ENCODE measurements at regions not wholly inside any gene's neighbourhood (a gene's known extent, or its start where the extent isn't known, plus 50 kb on each side); places are given as distances from the start of the nearest gene placed in this dataset.
"Not testable (repeated sequence)": the region's sequence is repeated elsewhere in the genome, so short reads cannot be mapped to it uniquely, and the experiment has no call there.

DNA sequence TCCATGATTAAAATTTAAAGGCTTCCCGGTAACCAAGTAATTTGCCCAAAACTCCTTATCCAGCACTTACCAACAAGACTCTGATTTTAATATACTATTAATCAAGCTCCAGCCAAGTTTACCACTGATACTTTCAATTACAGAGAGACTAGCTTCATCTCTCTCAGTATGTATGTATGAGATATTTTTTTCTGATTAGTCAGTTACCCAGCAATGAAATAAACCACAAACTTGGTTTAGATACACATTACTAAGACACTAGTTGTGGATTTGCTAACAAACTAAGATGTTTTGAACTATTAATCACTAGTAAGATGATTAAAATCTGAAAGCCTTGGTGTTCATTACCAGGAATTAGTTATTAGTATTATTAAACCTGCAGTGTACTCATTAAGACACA lies 1272.2 kb upstream of the ACVR2A start:
- Histone ChIP-seq H3K4me1 (no peaks in the 10 kb centered on the region), H3K9me3 (no peaks in the 10 kb centered on the region), H3K27ac (no peak overlapping the region), H3K36me3 (no peaks in the 10 kb centered on the region), H3K4me3 (no peak overlapping the region), H3K27me3 (no peaks in the 10 kb centered on the region)
- DNase-seq, result no peak
- no peak for TF ChIP-seq POLR2A (IDR thresholded peaks at IDR 0.05)
- TF ChIP-seq, protein P1, sequence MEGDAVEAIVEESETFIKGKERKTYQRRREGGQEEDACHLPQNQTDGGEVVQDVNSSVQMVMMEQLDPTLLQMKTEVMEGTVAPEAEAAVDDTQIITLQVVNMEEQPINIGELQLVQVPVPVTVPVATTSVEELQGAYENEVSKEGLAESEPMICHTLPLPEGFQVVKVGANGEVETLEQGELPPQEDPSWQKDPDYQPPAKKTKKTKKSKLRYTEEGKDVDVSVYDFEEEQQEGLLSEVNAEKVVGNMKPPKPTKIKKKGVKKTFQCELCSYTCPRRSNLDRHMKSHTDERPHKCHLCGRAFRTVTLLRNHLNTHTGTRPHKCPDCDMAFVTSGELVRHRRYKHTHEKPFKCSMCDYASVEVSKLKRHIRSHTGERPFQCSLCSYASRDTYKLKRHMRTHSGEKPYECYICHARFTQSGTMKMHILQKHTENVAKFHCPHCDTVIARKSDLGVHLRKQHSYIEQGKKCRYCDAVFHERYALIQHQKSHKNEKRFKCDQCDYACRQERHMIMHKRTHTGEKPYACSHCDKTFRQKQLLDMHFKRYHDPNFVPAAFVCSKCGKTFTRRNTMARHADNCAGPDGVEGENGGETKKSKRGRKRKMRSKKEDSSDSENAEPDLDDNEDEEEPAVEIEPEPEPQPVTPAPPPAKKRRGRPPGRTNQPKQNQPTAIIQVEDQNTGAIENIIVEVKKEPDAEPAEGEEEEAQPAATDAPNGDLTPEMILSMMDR (IDR thresholded peaks at IDR 0.05), result no peak

DNA sequence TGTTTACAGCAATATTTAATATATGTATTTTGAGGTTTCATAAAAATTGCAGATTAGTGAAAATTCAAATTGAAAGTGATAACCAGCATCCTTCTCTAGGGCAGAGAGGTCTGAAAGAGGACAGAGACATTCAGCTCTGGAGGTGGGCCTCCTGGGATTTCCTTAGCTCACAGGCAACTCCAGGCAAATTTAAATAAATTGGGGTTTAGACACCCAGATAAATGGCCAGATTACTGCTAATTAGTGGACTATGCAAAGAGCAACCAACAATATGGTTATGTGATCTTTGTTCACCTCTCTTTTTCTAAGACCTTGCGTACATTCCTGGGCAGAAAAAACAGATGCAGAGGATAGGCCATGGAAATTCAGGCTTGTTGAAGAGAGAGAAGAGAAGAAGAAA lies 1282.8 kb upstream of the ACVR2A start:
- DNase-seq, result no peak
- no peaks in the 10 kb centered on the region for H3K36me3 ChIP-seq
- H3K4me1 ChIP-seq, result no peaks in the 10 kb centered on the region
- no peak overlapping the region for H3K27ac ChIP-seq
- no peaks in the 10 kb centered on the region for H3K9me3 ChIP-seq
- no peaks in the 10 kb centered on the region for H3K27me3 ChIP-seq
- no peak overlapping the region for H3K4me3 ChIP-seq
- TF ChIP-seq, protein P1 (IDR thresholded peaks at IDR 0.05), result no peak
- TF ChIP-seq POLR2A (IDR thresholded peaks at IDR 0.05), result no peak

DNA sequence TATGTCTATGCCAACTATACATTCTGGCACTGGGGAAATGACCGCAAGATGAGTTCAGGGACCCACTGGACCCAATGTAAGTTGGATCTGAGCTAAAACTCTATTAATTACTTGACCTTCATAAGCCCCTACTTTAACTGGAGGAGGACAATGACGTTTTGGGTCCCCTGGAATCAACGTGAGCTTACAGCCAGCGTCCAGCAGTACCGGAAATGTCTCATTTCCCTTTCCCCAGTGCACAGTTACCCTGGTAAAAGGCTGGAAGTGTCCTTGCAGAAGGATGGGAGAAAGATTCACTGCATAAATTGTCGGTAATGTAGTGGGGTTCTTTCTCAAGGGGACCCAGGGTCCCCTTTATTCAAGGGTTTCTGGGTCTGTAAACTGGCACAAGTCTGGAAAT lies 1297.6 kb upstream of the ACVR2A start:
- Histone ChIP-seq H3K36me3 (no peaks in the 10 kb centered on the region), H3K9me3 (no peaks in the 10 kb centered on the region), H3K4me1 (no peaks in the 10 kb centered on the region), H3K27me3 (no peaks in the 10 kb centered on the region), H3K27ac (no peak overlapping the region), H3K4me3 (no peak overlapping the region)
- DNase-seq, result no peak
- TF ChIP-seq, protein P1 (IDR thresholded peaks at IDR 0.05), result no peak
- no peak for TF ChIP-seq POLR2A (IDR thresholded peaks at IDR 0.05)

DNA sequence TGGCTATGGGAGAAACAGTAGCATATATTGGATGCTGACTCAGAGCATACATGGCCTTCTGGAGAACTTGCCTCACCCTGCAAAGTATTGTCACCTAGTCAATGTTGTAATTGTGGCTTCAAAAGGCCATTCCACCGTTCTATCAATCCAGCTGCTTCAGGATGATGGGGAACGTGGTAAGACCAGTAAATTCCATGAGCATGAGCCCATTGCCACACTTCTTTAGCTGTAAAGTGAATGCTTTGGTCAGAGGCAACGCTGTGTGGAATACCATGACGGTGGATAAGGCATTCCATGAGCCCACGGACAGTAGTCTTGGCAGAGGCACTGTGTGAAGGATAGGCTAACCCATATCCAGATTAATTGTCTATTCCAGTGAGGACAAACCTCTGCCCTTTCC lies 1300.1 kb upstream of the ACVR2A start:
- no peak for DNase-seq
- TF ChIP-seq, protein P1 (IDR thresholded peaks at IDR 0.05), result no peak
- TF ChIP-seq POLR2A (IDR thresholded peaks at IDR 0.05), result no peak

DNA sequence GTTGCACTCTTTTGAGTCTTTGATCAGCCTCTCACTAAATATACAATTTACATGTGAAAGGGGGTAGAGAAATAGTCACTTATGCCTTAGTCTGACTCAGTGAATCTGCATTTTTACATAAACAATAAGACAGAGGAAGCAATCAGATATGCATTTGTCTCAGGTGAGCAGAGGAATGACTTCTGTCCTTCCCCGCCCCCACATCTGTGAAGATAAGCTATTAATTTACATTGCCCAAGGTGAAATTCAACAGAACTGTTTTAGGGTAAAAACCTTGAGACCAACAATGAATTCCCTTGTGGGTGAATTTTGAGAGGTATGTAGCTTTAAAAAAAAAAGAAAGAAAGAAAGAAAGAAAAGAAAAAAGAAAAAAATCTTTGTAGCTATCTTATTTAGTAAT lies 1302.9 kb upstream of the ACVR2A start:
- Histone ChIP-seq H3K27me3 (no peaks in the 10 kb centered on the region), H3K4me1 (no peaks in the 10 kb centered on the region), H3K4me3 (no peak overlapping the region), H3K27ac (no peak overlapping the region), H3K36me3 (no peaks in the 10 kb centered on the region), H3K9me3 (no peaks in the 10 kb centered on the region)
- DNase-seq, result no peak
- TF ChIP-seq POLR2A (IDR thresholded peaks at IDR 0.05), result no peak
- TF ChIP-seq, protein P1 (IDR thresholded peaks at IDR 0.05), result no peak

More for the DNA sequence above, 1300.1 kb upstream of the ACVR2A start:
- H3K4me1 ChIP-seq, result no peaks in the 10 kb centered on the region
- no peak overlapping the region for H3K27ac ChIP-seq
- H3K36me3 ChIP-seq, result no peaks in the 10 kb centered on the region
- H3K4me3 ChIP-seq, result no peak overlapping the region
- H3K9me3 ChIP-seq, result no peaks in the 10 kb centered on the region
- H3K27me3 ChIP-seq, result no peaks in the 10 kb centered on the region

DNA sequence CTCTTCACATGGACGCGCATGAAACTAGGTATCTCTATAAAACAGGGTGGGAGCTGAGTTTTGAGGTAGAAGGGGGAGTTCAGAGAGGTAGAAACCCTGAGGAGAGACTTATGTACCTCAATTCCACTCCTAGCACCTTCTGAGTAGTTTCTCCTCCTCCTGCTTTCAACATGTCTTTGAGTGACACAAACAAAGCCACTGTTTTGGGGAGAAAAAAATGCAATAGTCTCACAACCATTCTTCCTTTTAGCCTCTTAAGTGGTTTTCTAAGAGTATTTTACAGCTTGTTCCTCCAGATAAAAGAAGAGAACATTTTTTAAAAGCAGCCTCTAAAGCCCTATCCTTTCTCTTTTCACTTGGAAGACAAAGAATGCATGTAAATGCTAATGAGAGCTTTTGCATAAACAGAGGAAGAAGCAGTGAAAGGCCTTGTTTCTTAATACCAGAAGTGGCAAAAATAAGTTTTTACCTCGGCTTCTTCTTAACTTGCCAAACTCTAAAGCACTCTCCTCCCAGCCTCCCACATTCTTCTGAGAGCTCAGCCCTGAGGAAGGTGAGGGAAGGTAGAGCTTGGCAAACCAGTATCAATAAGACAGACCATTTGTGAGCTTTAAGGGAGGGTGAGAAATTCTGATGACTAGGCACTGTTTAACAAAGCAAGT lies 1304.4 kb upstream of the ACVR2A start:
- no peak for TF ChIP-seq POLR2A (IDR thresholded peaks at IDR 0.05)
- TF ChIP-seq, protein P1 (IDR thresholded peaks at IDR 0.05), result no peak
- Histone ChIP-seq H3K4me1 (no peaks in the 10 kb centered on the region), H3K4me3 (no peak overlapping the region), H3K9me3 (no peaks in the 10 kb centered on the region), H3K36me3 (no peaks in the 10 kb centered on the region), H3K27ac (no peak overlapping the region), H3K27me3 (no peaks in the 10 kb centered on the region)
- DNase-seq, result no peak

DNA sequence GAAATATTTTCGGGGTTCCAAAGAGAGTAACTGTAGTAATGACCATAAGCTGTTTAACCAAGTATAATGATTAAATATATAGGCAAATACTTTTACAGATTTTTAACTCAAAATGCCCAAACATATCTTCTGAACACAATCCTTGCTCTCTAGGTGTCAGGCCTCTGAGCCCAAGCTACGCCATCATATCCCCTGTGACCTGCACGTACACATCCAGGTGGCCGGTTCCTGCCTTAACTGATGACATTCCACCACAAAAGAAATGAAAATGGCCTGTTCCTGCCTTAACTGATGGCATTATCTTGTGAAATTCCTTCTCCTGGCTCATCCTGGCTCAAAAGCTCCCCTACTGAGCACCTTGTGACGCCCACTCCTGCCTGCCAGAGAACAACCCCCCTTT lies 1305.1 kb upstream of the ACVR2A start:
- not testable (repeated sequence) for DNase-seq, H3K4me1 ChIP-seq, H3K27me3 ChIP-seq

More for the DNA sequence above, 1305.1 kb upstream of the ACVR2A start:
- not testable (repeated sequence) for H3K27ac ChIP-seq, H3K9me3 ChIP-seq, H3K36me3 ChIP-seq, H3K4me3 ChIP-seq

Data from Peyer's patch (tissue), 4 donors.